MM.1S (cell line): ENCODE measurements at regions not wholly inside any gene's neighbourhood (a gene's known extent, or its start where the extent isn't known, plus 50 kb on each side); places are given as distances from the start of the nearest gene placed in this dataset.

Experiments used
- DNase-seq: peaks from one replicate; pipeline ENCODE4 v3.0.0-alpha.2; 2015
- H2AFZ ChIP-seq: fragments of 300-600 bp; sonication (generic); 2 replicates; pipeline ENCODE4 v1.6.0; 2016; ENCODE audit warnings: antibody characterized with exemption, low read length
- H3F3A ChIP-seq: fragments of 300-600 bp; sonication (generic); 2 replicates; pipeline ENCODE4 v1.6.1; 2016; ENCODE audit warnings: mild to moderate bottlenecking, antibody characterized with exemption, low read length, moderate library complexity, mixed read lengths; ENCODE audit not compliant: insufficient read depth
- H3K27ac ChIP-seq: fragments of 300-600 bp; sonication (generic); 2 replicates; pipeline ENCODE4 v1.5.1; 2016; ENCODE audit warnings: mild to moderate bottlenecking, low read length
- H3K27me3 ChIP-seq: fragments of 300-600 bp; sonication (generic); replicated peaks from 2 replicates; pipeline ENCODE4 v1.6.0; 2016; ENCODE audit warnings: low read length; ENCODE audit not compliant: insufficient read depth
- H3K36me3 ChIP-seq: fragments of 300-600 bp; sonication (generic); replicated peaks from 2 replicates; pipeline ENCODE4 v1.6.1; 2016; ENCODE audit warnings: mild to moderate bottlenecking, low read length, mixed read lengths; ENCODE audit not compliant: insufficient read depth
- H3K4me1 ChIP-seq: fragments of 300-600 bp; sonication (generic); 2 replicates; pipeline ENCODE4 v1.6.1; 2016; ENCODE audit warnings: low read length, mixed read lengths
- H3K4me2 ChIP-seq: fragments of 300-600 bp; sonication (generic); 2 replicates; pipeline ENCODE4 v1.6.0; 2016; ENCODE audit warnings: low read depth, low read length
- H3K4me3 ChIP-seq: fragments of 300-600 bp; sonication (generic); 2 replicates; pipeline ENCODE4 v1.5.1; 2016; ENCODE audit warnings: low read length, mixed read lengths
- H3K79me2 ChIP-seq: fragments of 300-600 bp; sonication (generic); 2 replicates; pipeline ENCODE4 v1.6.1; 2016; ENCODE audit warnings: mixed run types, low read length, mixed read lengths
- H3K9ac ChIP-seq: fragments of 300-600 bp; sonication (generic); 2 replicates; pipeline ENCODE4 v1.6.1; 2016; ENCODE audit warnings: low read length, mixed read lengths
- H3K9me2 ChIP-seq: fragments of 300-600 bp; sonication (generic); replicated peaks from 2 replicates; pipeline ENCODE4 v1.6.1; 2016; ENCODE audit warnings: mild to moderate bottlenecking, low read length, mixed read lengths; ENCODE audit not compliant: insufficient read depth
- H3K9me3 ChIP-seq: fragments of 300-600 bp; sonication (generic); replicated peaks from 2 replicates; pipeline ENCODE4 v1.6.1; 2016; ENCODE audit warnings: mild to moderate bottlenecking, low read length, mixed read lengths; ENCODE audit not compliant: insufficient read depth
- H4K20me1 ChIP-seq: fragments of 300-600 bp; sonication (generic); 2 replicates; pipeline ENCODE4 v1.6.1; 2016; ENCODE audit warnings: mild to moderate bottlenecking, low read length, moderate library complexity, mixed read lengths; ENCODE audit not compliant: insufficient read depth
- CTCF ChIP-seq: fragments of 300-600 bp; sonication (generic); IDR thresholded peaks from 2 replicates; pipeline ENCODE4 v1.5.1; 2016; ENCODE audit warnings: antibody characterized with exemption, low read length, mixed read lengths
- EZH2 ChIP-seq: fragments of 300-600 bp; sonication (generic); optimal IDR thresholded peaks from 2 replicates; pipeline ENCODE3; 2017; ENCODE audit warnings: low read depth, mild to moderate bottlenecking, antibody characterized with exemption, low read length, mixed read lengths
- EZH2phosphoT487 ChIP-seq: fragments of 300-600 bp; sonication (generic); IDR thresholded peaks from 2 replicates; pipeline ENCODE4 v1.6.1; 2018; ENCODE audit warnings: antibody characterized with exemption, low read length

GRCh38 chr16:35207059-35207999 is 1747.9 kb downstream of the TP53TG3F start:
- no peaks in the 10 kb centered on the region for H3K4me1 ChIP-seq
- DNase-seq, result peak; percentile 83
- no peaks in the 10 kb centered on the region for H3K9me2 ChIP-seq
- H3K4me2 ChIP-seq, result no peak overlapping the region
- no peak for TF ChIP-seq CTCF
- no peak overlapping the region for H3K27ac ChIP-seq
- H3K9me3 ChIP-seq, result no peaks in the 10 kb centered on the region
- peak overlapping the region; percentile 69 for H2AFZ ChIP-seq
- H3F3A ChIP-seq, result no peaks in the 10 kb centered on the region
- no peak overlapping the region for H3K9ac ChIP-seq
- no peaks in the 10 kb centered on the region for H4K20me1 ChIP-seq
- H3K79me2 ChIP-seq, result no peaks in the 10 kb centered on the region
- H3K4me3 ChIP-seq, result peak overlapping the region; percentile 27; the same call in 1 of the 2 replicates
- H3K36me3 ChIP-seq, result no peaks in the 10 kb centered on the region
- H3K27me3 ChIP-seq, result no peaks in the 10 kb centered on the region

GRCh38 chr16:35208001-35208935 is 1748.9 kb downstream of the TP53TG3F start:
- Histone ChIP-seq H3K4me2 (no peak overlapping the region), H3K9me3 (no peaks in the 10 kb centered on the region)

GRCh38 chr16:35210681-35211433 is 1751.4 kb downstream of the TP53TG3F start:
- no peak overlapping the region for H3K27ac ChIP-seq
- no peak overlapping the region for H3K9ac ChIP-seq
- H4K20me1 ChIP-seq, result no peaks in the 10 kb centered on the region
- no peaks in the 10 kb centered on the region for H3K27me3 ChIP-seq
- no peaks in the 10 kb centered on the region for H3K9me3 ChIP-seq
- no peak overlapping the region for H3K4me3 ChIP-seq
- H3K9me2 ChIP-seq, result no peaks in the 10 kb centered on the region
- no peaks in the 10 kb centered on the region for H3K36me3 ChIP-seq
- no peak overlapping the region for H2AFZ ChIP-seq
- no peaks in the 10 kb centered on the region for H3K79me2 ChIP-seq
- no peak overlapping the region for H3K4me2 ChIP-seq
- no peak for DNase-seq
- H3F3A ChIP-seq, result no peaks in the 10 kb centered on the region
- no peaks in the 10 kb centered on the region for H3K4me1 ChIP-seq
- TF ChIP-seq EZH2 (no peak), EZH2phosphoT487 (no peak), CTCF (no peak)

More at GRCh38 chr16:35208001-35208935, 1748.9 kb downstream of the TP53TG3F start:
- no peak overlapping the region for H2AFZ ChIP-seq
- no peaks in the 10 kb centered on the region for H4K20me1 ChIP-seq
- TF ChIP-seq CTCF (no peak), EZH2 (no peak), EZH2phosphoT487 (no peak)
- no peak overlapping the region for H3K9ac ChIP-seq
- H3K27me3 ChIP-seq, result no peaks in the 10 kb centered on the region
- no peak overlapping the region for H3K27ac ChIP-seq
- no peaks in the 10 kb centered on the region for H3K4me1 ChIP-seq
- DNase-seq, result no peak
- no peaks in the 10 kb centered on the region for H3K36me3 ChIP-seq
- H3F3A ChIP-seq, result no peaks in the 10 kb centered on the region
- H3K9me2 ChIP-seq, result no peaks in the 10 kb centered on the region
- no peaks in the 10 kb centered on the region for H3K79me2 ChIP-seq
- 0 out of 2 replicates have a peak overlapping the region, but pooled peaks have one; percentile 17 for H3K4me3 ChIP-seq
